Right atrium auricular region (tissue), 2 donors: ENCODE measurements at regions not wholly inside any gene's neighbourhood (a gene's known extent, or its start where the extent isn't known, plus 50 kb on each side); places are given as distances from the start of the nearest gene placed in this dataset.

Source experiments
- DNase-seq: peaks from one replicate; pipeline ENCODE4 v3.0.0-alpha.2; 2019; ENCODE audit warnings: low spot score
- H3K27ac ChIP-seq, 2 donors: fragments of 200-600 bp; sonication (generic); 1 replicate in 1 of 2; 2 replicates in 1 of 2; pipeline ENCODE4 v1.5.1; 2016 to 2019
- H3K27me3 ChIP-seq, 2 donors: fragments of 200-600 bp; sonication (generic); one replicate each; pipeline versions ENCODE4 v1.5.1 to v1.6.0; 2017 to 2019
- H3K36me3 ChIP-seq: fragments of 200-600 bp; sonication (generic); one replicate; pipeline ENCODE4 v1.5.1; 2016
- H3K4me1 ChIP-seq, 2 donors: fragments of 200-600 bp; sonication (generic); one replicate each; pipeline versions ENCODE4 v1.5.1 to v1.6.0; 2017 to 2019
- H3K4me3 ChIP-seq, 2 donors: fragments of 200-600 bp; sonication (generic); 1 replicate in 1 of 2; 2 replicates in 1 of 2; pipeline ENCODE4 v1.5.1; 2017 to 2019; ENCODE audit warnings: mild to moderate bottlenecking in 1 of 2, moderate library complexity in 1 of 2
- H3K9me3 ChIP-seq, 2 donors: fragments of 200-600 bp; sonication (generic); one replicate each; pipeline ENCODE4 v1.5.1; 2019
- TF ChIP-seq, protein P1 (sequence below), 2 donors: fragments of 200-600 bp; sonication (generic); IDR thresholded peaks; one replicate each; pipeline ENCODE4 v1.5.1; 2019; ENCODE audit warnings: antibody characterized with exemption in 2 of 2

DNA sequence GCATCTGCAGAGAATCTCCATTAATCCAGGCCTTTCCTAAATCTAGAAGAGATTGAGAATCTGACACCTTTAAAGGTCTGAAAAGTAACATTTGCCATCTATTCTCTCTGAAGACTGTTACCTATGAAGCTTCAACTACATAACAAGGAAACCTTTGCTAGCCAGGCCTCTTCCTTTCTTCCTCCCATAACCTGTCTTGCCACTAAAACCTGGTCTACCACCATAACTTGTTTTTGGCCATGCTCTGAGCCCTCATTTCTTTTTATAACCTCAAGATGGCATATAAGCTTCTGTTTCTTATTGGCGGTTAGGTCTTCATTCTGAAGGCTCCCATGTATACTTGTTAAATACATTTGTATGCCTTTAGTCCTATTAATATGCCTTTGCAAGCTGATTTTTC, 348.4 kb upstream of the MEOX2 start:
- H3K9me3 ChIP-seq, result no peaks in the 10 kb centered on the region
- DNase-seq, result no peak
- H3K4me3 ChIP-seq, result no peak overlapping the region
- no peaks in the 10 kb centered on the region for H3K27me3 ChIP-seq
- H3K27ac ChIP-seq, result no peak overlapping the region
- H3K36me3 ChIP-seq, result no peaks in the 10 kb centered on the region
- TF ChIP-seq, protein P1, sequence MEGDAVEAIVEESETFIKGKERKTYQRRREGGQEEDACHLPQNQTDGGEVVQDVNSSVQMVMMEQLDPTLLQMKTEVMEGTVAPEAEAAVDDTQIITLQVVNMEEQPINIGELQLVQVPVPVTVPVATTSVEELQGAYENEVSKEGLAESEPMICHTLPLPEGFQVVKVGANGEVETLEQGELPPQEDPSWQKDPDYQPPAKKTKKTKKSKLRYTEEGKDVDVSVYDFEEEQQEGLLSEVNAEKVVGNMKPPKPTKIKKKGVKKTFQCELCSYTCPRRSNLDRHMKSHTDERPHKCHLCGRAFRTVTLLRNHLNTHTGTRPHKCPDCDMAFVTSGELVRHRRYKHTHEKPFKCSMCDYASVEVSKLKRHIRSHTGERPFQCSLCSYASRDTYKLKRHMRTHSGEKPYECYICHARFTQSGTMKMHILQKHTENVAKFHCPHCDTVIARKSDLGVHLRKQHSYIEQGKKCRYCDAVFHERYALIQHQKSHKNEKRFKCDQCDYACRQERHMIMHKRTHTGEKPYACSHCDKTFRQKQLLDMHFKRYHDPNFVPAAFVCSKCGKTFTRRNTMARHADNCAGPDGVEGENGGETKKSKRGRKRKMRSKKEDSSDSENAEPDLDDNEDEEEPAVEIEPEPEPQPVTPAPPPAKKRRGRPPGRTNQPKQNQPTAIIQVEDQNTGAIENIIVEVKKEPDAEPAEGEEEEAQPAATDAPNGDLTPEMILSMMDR (IDR thresholded peaks at IDR 0.05), result no peak
- peaks cover 0 to 7% of the 10 kb centered on the region in 2 donors for H3K4me1 ChIP-seq

DNA sequence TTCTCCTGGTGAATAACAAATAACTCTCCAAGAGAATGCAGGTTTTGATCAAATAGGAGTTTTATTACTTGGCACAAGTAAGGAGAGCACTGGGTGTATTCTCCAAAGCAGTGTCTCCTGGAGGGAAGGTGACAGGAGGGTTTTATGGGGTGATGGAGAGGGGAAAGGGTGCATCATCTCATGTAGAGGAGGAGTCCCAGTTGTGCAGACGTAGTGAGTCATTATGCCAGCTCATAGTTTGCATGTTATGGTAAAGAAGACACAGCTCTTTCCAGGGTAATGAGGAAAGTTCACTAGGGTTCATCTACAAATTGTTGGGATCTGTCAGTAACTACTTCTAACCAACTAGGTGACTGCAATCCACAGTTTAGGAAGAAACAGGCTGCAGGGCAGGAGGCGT, 347.9 kb upstream of the MEOX2 start:
- H3K4me1 ChIP-seq, result peaks cover 0 to 7% of the 10 kb centered on the region in 2 donors
- no peaks in the 10 kb centered on the region for H3K9me3 ChIP-seq
- no peak overlapping the region for H3K4me3 ChIP-seq
- no peaks in the 10 kb centered on the region for H3K27me3 ChIP-seq
- no peak for DNase-seq
- no peak overlapping the region for H3K27ac ChIP-seq
- no peaks in the 10 kb centered on the region for H3K36me3 ChIP-seq
- TF ChIP-seq, protein P1 (IDR thresholded peaks at IDR 0.05), result no peak

DNA sequence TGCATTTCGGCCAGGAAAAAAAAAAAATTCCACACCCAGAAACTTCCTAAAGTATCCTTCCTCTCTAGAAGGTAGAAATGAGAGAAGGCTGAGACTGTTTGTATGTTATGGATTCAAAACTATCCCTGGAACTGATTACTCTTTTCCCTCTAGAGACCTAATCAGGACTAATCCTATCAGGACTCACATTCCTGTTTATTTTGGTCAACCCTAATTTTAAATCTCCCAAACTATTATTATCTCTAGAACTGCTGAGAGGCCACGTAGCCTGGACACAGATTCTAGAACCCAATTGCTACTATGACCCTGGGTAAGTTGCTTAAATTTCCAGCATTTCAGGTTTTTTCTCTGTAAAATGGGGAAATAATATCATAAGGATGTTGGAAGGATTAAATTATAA, 346.8 kb upstream of the MEOX2 start:
- Histone ChIP-seq H3K4me1 (peaks cover 0 to 7% of the 10 kb centered on the region in 2 donors), H3K27ac (peak overlapping the region in 1 of 2 donors; percentile 61), H3K27me3 (no peaks in the 10 kb centered on the region), H3K9me3 (no peaks in the 10 kb centered on the region), H3K4me3 (no peak overlapping the region), H3K36me3 (no peaks in the 10 kb centered on the region)
- DNase-seq, result no peak
- TF ChIP-seq, protein P1 (IDR thresholded peaks at IDR 0.05), result no peak

DNA sequence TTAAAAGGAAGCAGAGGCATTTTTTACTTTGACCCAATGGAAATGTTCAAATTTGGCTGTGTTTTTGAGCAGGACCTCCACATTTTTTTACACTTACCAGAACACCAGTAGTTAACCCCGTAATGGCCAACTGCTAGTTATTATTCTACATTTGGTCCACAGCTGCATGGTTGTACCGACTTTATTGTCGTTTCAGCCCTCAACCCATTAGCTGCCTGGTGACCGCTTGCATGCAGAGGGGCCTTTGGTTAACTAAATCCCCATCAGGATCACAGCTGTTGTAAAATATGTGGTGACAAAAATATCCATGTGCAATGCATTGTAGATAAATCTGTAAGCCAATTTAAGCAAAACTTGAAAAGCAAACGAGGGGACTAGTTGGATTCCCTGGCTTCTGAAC, 342.2 kb upstream of the MEOX2 start:
- H3K4me3 ChIP-seq, result no peak overlapping the region
- H3K36me3 ChIP-seq, result no peaks in the 10 kb centered on the region
- H3K27me3 ChIP-seq, result no peaks in the 10 kb centered on the region
- peaks cover 0 to 43% of the 10 kb centered on the region in 2 donors for H3K4me1 ChIP-seq
- TF ChIP-seq, protein P1 (IDR thresholded peaks at IDR 0.05), result no peak
- H3K9me3 ChIP-seq, result no peaks in the 10 kb centered on the region
- no peak for DNase-seq
- H3K27ac ChIP-seq, result peak overlapping the region in 1 of 2 donors; percentile 87

DNA sequence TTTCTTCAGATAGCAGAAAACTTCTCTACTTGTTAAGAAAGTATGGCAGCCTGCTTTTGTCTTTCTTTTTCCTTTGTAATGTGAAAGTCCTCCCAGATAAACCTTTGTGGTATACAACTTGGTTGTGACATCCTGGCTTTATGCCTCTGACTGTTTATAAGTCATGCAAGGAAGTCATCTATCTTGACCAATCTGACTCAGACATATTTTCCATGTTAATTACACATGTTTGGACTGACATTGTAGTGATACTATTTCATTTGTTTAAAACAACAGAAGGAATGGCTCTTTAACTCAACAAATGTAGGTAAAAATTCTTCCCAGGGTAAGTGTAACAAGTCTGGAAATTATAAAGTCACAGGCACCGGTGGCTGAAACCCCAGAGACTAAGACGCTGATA, 341.6 kb upstream of the MEOX2 start:
- H3K27me3 ChIP-seq, result no peaks in the 10 kb centered on the region
- no peak overlapping the region for H3K4me3 ChIP-seq
- no peak for DNase-seq
- peaks cover 0 to 48% of the 10 kb centered on the region in 2 donors for H3K4me1 ChIP-seq
- no peaks in the 10 kb centered on the region for H3K9me3 ChIP-seq
- TF ChIP-seq, protein P1 (IDR thresholded peaks at IDR 0.05), result no peak
- H3K27ac ChIP-seq, result peak overlapping the region; percentile 62 to 87
- no peaks in the 10 kb centered on the region for H3K36me3 ChIP-seq

DNA sequence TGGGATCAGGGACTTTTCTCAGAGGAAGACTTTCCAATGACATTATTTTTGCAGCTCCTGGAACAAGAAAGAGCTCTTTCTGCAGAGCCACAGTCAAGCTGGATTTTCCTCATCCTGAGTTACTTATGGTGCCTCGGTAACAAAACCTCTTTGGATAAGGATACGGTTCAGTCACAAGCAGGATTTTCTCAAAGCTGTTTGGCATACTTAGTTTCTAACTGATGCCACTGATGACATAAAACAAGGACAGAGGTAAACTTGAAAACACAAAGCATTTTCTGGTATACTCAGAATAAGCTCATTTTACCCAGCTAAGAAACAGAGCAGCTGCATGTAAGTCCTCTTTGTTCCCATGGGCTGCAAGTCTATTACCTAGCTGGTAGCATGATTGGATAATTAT, 340.9 kb upstream of the MEOX2 start:
- H3K4me3 ChIP-seq, result no peak overlapping the region
- no peaks in the 10 kb centered on the region for H3K9me3 ChIP-seq
- DNase-seq, result no peak
- TF ChIP-seq, protein P1 (IDR thresholded peaks at IDR 0.05), result no peak
- H3K36me3 ChIP-seq, result no peaks in the 10 kb centered on the region
- peak overlapping the region; percentile 62 to 87 for H3K27ac ChIP-seq
- no peaks in the 10 kb centered on the region for H3K27me3 ChIP-seq
- H3K4me1 ChIP-seq, result peaks cover 0 to 45% of the 10 kb centered on the region in 2 donors
